ENCODE measurements at regions not wholly inside any gene's neighbourhood (a gene's known extent, or its start where the extent isn't known, plus 50 kb on each side); places are given as distances from the start of the nearest gene placed in this dataset.
A peak's percentile ranks its signal among the peaks of the same experiment; 100 is the strongest.

DNA sequence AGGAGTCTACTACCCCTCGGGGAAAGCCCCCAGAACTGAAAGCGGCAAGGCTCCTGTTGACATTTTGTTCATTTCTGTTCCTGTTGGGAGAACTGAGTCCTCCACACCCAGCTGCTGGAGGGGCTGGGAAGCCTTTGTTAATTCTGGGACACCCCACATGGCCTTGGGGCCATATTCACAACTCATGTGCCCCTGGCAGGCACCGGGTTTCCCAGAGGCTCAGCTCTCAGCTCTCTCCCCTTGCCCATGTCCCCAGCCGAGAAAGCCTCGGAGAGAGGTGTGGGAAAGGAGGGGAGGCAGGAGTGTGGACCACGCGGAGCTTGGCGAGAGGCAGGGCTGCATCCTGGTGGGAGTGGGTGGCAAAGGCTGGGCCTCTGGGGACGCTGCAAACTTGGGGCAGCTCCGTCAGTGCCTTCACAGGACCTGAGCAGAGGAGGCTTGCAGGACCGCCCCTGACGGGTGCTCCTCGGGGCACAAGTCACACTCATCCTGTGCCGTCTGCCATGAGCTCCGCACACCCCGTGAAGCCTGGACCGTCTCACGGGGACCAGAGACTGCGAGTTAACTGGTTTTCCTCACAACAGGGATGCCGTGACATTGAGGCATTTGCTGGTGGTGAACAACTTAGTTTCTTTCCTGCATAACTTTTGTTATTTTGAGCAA, 140.9 kb downstream of the DNAJB6 start:
- Histone ChIP-seq H3K23me2 (ENCODE audit: low read depth, low read length) (peaks cover 16% of the 10 kb centered on the region; the same call in 1 of the 2 replicates), H3K79me2 (ENCODE audit: control insufficient read depth in 1 of 2, insufficient read depth in 2 of 2, low read length in 2 of 2) (no peaks in the 10 kb centered on the region), H2AK5ac (ENCODE audit: low read depth, low read length) (no peak overlapping the region), H2BK12ac (ENCODE audit: low read depth, low read length) (no peak overlapping the region), H3K4ac (replicated peaks; ENCODE audit: insufficient read length, low read depth, low read length) (no peak overlapping the region), H2BK5ac (ENCODE audit: low read depth, low read length) (no peak overlapping the region), H4K8ac (ENCODE audit: extremely low read depth, insufficient read depth, low read length) (0 out of 2 replicates have a peak overlapping the region, but pooled peaks have one; percentile 79), H4K5ac (ENCODE audit: insufficient read length, low read depth, low read length) (no peak overlapping the region), H2BK15ac (ENCODE audit: low read length) (no peak overlapping the region), H3K36me3 (ENCODE audit: control insufficient read depth in 2 of 4, insufficient read depth in 4 of 4, low read length in 3 of 4) (no peaks in the 10 kb centered on the region; a peak in 1 of 8 replicates), H3K56ac (replicated peaks; ENCODE audit: insufficient read length, low read depth, low read length) (no peak overlapping the region), H3K14ac (ENCODE audit: insufficient read length) (no peak overlapping the region), H3K27ac (ENCODE audit: low read depth, low read length) (no peak overlapping the region), H3K27me3 (replicated peaks in 1 of 4; ENCODE audit: control insufficient read depth in 3 of 4, extremely low read depth in 1 of 4, insufficient read depth in 3 of 4, low read length in 3 of 4) (peaks cover 0 to 3% (median 0%) of the 10 kb centered on the region in 4 experiments; a peak in 2 of 7 replicates), H3K18ac (ENCODE audit: extremely low read depth, low read length) (no peak overlapping the region), H3K4me2 (ENCODE audit: insufficient read depth in 1 of 2, low read depth in 2 of 2, low read length in 2 of 2) (no peak overlapping the region), H3K9me3 (ENCODE audit: insufficient read depth in 2 of 2, low read depth in 1 of 2, low read length in 1 of 2) (peaks cover under 1 to 17% of the 10 kb centered on the region in 2 experiments; a peak in 3 of 4 replicates), H3K79me1 (ENCODE audit: low read depth, low read length) (no peaks in the 10 kb centered on the region), H4K91ac (replicated peaks; ENCODE audit: insufficient read length, low read length) (no peak overlapping the region), H3K4me3 (ENCODE audit: extremely low read depth in 1 of 4, insufficient read depth in 2 of 4, low read depth in 3 of 4, low read length in 4 of 4) (no peak overlapping the region), H3K9ac (replicated peaks in 1 of 4; ENCODE audit: extremely low read depth in 1 of 4, low read depth in 3 of 4, low read length in 3 of 4) (no peak overlapping the region), H2AFZ (ENCODE audit: low read length) (no peak overlapping the region), H2BK20ac (ENCODE audit: low read length) (no peak overlapping the region), H2BK120ac (replicated peaks; ENCODE audit: low read depth, low read length) (no peak overlapping the region), H4K20me1 (replicated peaks in 1 of 2; ENCODE audit: control insufficient read depth in 1 of 2, insufficient read depth in 2 of 2, low read length in 2 of 2) (peaks cover 0 to 9% of the 10 kb centered on the region in 2 experiments), H3K23ac (ENCODE audit: insufficient read length) (no peak overlapping the region), H3K4me1 (replicated peaks in 1 of 4; ENCODE audit: control insufficient read depth in 3 of 4, insufficient read depth in 4 of 4, low read length in 3 of 4) (0 out of 7 replicates have a peak, but pooled peaks cover 0 to 3% (median 0%) of the 10 kb centered on the region in 4 experiments)
- FAIRE-seq (no peak), DNase-seq (ENCODE audit: low read depth in 1 of 2, low spot score in 2 of 2) (peak in 1 of 2 experiments; percentile 44)
- CTCF ChIA-PET (ENCODE audit: partially characterized antibody): interaction anchor here (1.0 to 1.8 kb wide), 4 partner anchors 9 to 46 kb away, joined by 4 to 7 read pairs (median 4); no protein-coding TSS in a partner anchor
- POLR2A ChIA-PET (ENCODE audit: partially characterized antibody): no interaction called here
- WGBS, 2 experiments (ENCODE audit: extremely low coverage in 1 of 2, insufficient coverage in 1 of 2, insufficient read length in 1 of 2, insufficient replicate concordance in 2 of 2, low coverage in 1 of 2, low lambda C conversion rate in 2 of 2, missing lambda C conversion rate in 1 of 2): 87% methylated on average over 19 of the region's 20 CpGs; no CpG with 5 or more reads in 1 of the 2 experiments
- TF ChIP-seq RAD21 (IDR thresholded peaks at IDR 0.05 in 1 of 2, conservative IDR thresholded peaks at IDR 0.05 in 1 of 2; ENCODE audit: low read depth in 2 of 2, low read length in 2 of 2) (no peak), SP1 (IDR thresholded peaks at IDR 0.05; ENCODE audit: low read depth, low read length) (no peak), POU5F1 (IDR thresholded peaks at IDR 0.05; ENCODE audit: low read depth, low read length) (no peak), CHD1 (IDR thresholded peaks at IDR 0.05; ENCODE audit: low read depth, low read length) (no peak), RFX5 (IDR thresholded peaks at IDR 0.05; ENCODE audit: borderline replicate concordance, low read depth, low read length) (no peak), CTBP2 (IDR thresholded peaks at IDR 0.05; ENCODE audit: borderline replicate concordance, insufficient read depth, insufficient read length, low read length) (no peak), CREB1 (IDR thresholded peaks at IDR 0.05) (no peak), TEAD4 (IDR thresholded peaks at IDR 0.05; ENCODE audit: low read depth, low read length) (no peak), SIX5 (IDR thresholded peaks at IDR 0.05; ENCODE audit: low read depth, low read length) (no peak), RXRA (IDR thresholded peaks at IDR 0.05; ENCODE audit: insufficient read depth, low read depth, low read length) (no peak), SUZ12 (IDR thresholded peaks at IDR 0.05; ENCODE audit: low read length) (no peak), EGR1 (IDR thresholded peaks at IDR 0.05; ENCODE audit: borderline replicate concordance, low read depth, low read length) (no peak)
- TF ChIP-seq, protein P1, sequence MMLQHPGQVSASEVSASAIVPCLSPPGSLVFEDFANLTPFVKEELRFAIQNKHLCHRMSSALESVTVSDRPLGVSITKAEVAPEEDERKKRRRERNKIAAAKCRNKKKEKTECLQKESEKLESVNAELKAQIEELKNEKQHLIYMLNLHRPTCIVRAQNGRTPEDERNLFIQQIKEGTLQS (IDR thresholded peaks at IDR 0.05; ENCODE audit: insufficient read depth, low read depth, low read length): no peak
